HL-60 (cell line): ENCODE measurements at regions not wholly inside any gene's neighbourhood (a gene's known extent, or its start where the extent isn't known, plus 50 kb on each side); places are given as distances from the start of the nearest gene placed in this dataset.

ENCODE experiments used
- DNase-seq, 2 experiments: peaks; one replicate each; pipeline ENCODE4 v3.0.0-alpha.2; 2010 to 2020; ENCODE audit warnings: low read depth in 1 of 2, low spot score in 1 of 2
- H3K27ac ChIP-seq: fragments of 250-450 bp; sonication (Bioruptor Pico); replicated peaks from 2 replicates; pipeline ENCODE4 v1.5.1; 2020; ENCODE audit warnings: mild to moderate bottlenecking, moderate library complexity
- H3K27me3 ChIP-seq: fragments of 250-450 bp; sonication (Bioruptor Pico); 2 replicates; pipeline ENCODE4 v1.5.1; 2021; ENCODE audit warnings: mild to moderate bottlenecking, moderate library complexity; ENCODE audit not compliant: insufficient read depth, poor library complexity, severe bottlenecking
- H3K4me3 ChIP-seq: replicated peaks from 2 replicates; pipeline ENCODE4 v1.5.1; 2011; ENCODE audit warnings: mild to moderate bottlenecking, control low read depth, low read length; ENCODE audit not compliant: insufficient read depth
- CTCF ChIP-seq: IDR thresholded peaks from one replicate; pipeline ENCODE4 v1.5.1; 2011; ENCODE audit warnings: low read length, control low read depth, inconsistent platforms; ENCODE audit not compliant: insufficient read depth
- GABPA ChIP-seq: IDR thresholded peaks from 2 replicates; pipeline ENCODE4 v1.6.1; 2012; ENCODE audit warnings: low read depth
- POLR2AphosphoS5 ChIP-seq: IDR thresholded peaks from 2 replicates; pipeline ENCODE4 v1.6.1; 2012; ENCODE audit warnings: low read depth
- REST ChIP-seq: IDR thresholded peaks from 2 replicates; pipeline ENCODE4 v1.6.1; 2012; ENCODE audit warnings: low read depth; ENCODE audit not compliant: insufficient replicate concordance
- SPI1 ChIP-seq: IDR thresholded peaks from 2 replicates; pipeline ENCODE4 v1.6.1; 2012; ENCODE audit warnings: low read depth, mild to moderate bottlenecking, borderline replicate concordance

GRCh38 chr6:163741342-163741741, 326.8 kb downstream of the QKI start:
- H3K27me3 ChIP-seq, result no peaks in the 10 kb centered on the region
- no peak overlapping the region for H3K27ac ChIP-seq
- TF ChIP-seq SPI1 (no peak), REST (no peak), POLR2AphosphoS5 (no peak), CTCF (no peak), GABPA (no peak)
- H3K4me3 ChIP-seq, result no peak overlapping the region
- no peak for DNase-seq

- no peak for TF ChIP-seq REST
- no peak for TF ChIP-seq GABPA
- no peak for TF ChIP-seq SPI1
- no peak for TF ChIP-seq CTCF
- no peak for TF ChIP-seq POLR2AphosphoS5
- no peak overlapping the region for H3K27ac ChIP-seq
- DNase-seq, result no peak
- H3K4me3 ChIP-seq, result no peak overlapping the region
- H3K27me3 ChIP-seq, result no peaks in the 10 kb centered on the region
Observed at GRCh38 chr6:163739966-163740365, 325.4 kb downstream of the QKI start.

- no peak overlapping the region for H3K4me3 ChIP-seq
- H3K27ac ChIP-seq, result no peak overlapping the region
- H3K27me3 ChIP-seq, result no peaks in the 10 kb centered on the region
- TF ChIP-seq REST (no peak), GABPA (no peak), POLR2AphosphoS5 (no peak), CTCF (no peak), SPI1 (no peak)
- no peak for DNase-seq
Observed at GRCh38 chr6:163739408-163739725, 324.8 kb downstream of the QKI start.
